Left kidney (tissue), 1 donor: ENCODE measurements at regions not wholly inside any gene's neighbourhood (a gene's known extent, or its start where the extent isn't known, plus 50 kb on each side); places are given as distances from the start of the nearest gene placed in this dataset.

ENCODE experiments used
- DNase-seq: peaks from one replicate; pipeline ENCODE4 v3.0.0-alpha.2; 2013

GRCh38 chr9:134247918-134248631, 78.2 kb upstream of the RXRA start:
- DNase-seq: no peak

GRCh38 chr9:134251296-134252069, 74.8 kb upstream of the RXRA start:
- no peak for DNase-seq

GRCh38 chr9:134252084-134252830, 74.0 kb upstream of the RXRA start:
- no peak for DNase-seq

GRCh38 chr9:134253606-134254205, 72.5 kb upstream of the RXRA start:
- no peak for DNase-seq

GRCh38 chr9:134258332-134258731, 67.9 kb upstream of the RXRA start:
- no peak for DNase-seq

GRCh38 chr9:134258828-134259546, 67.3 kb upstream of the RXRA start:
- no peak for DNase-seq

- no peak for DNase-seq
These were observed 66.5 kb upstream of the RXRA start for GRCh38 chr9:134259708-134260107.

- no peak for DNase-seq
These were observed 65.5 kb upstream of the RXRA start for GRCh38 chr9:134260801-134261200.

- no peak for DNase-seq
These were observed 64.2 kb upstream of the RXRA start for GRCh38 chr9:134262035-134262434.

GRCh38 chr9:134263596-134263995, 62.7 kb upstream of the RXRA start:
- DNase-seq: no peak

GRCh38 chr9:134264169-134264568, 62.1 kb upstream of the RXRA start:
- no peak for DNase-seq

GRCh38 chr9:134265078-134265477, 61.2 kb upstream of the RXRA start:
- no peak for DNase-seq

- no peak for DNase-seq
These were observed 59.8 kb upstream of the RXRA start for GRCh38 chr9:134266418-134266817.

GRCh38 chr9:134267305-134267880, 58.9 kb upstream of the RXRA start:
- no peak for DNase-seq

GRCh38 chr9:134267881-134268724, 58.2 kb upstream of the RXRA start:
- DNase-seq: no peak

- no peak for DNase-seq
These were observed 57.5 kb upstream of the RXRA start for GRCh38 chr9:134268747-134269146.

- DNase-seq: no peak
These were observed 54.6 kb upstream of the RXRA start for GRCh38 chr9:134271338-134272301.

GRCh38 chr9:134272302-134273023, 53.8 kb upstream of the RXRA start:
- no peak for DNase-seq

GRCh38 chr9:134273647-134274046, 52.6 kb upstream of the RXRA start:
- DNase-seq: no peak
